H1 (cell line): ENCODE measurements at regions not wholly inside any gene's neighbourhood (a gene's known extent, or its start where the extent isn't known, plus 50 kb on each side); places are given as distances from the start of the nearest gene placed in this dataset.

Experiments
- CTCF ChIA-PET: fragments of 300-600 bp; sonication (Branson Sonifier 250); formaldehyde crosslinking; loops from one replicate; lab custom pipeline; 2021; ENCODE audit not compliant: partially characterized antibody; lab: Charles Lee
- POLR2A ChIA-PET: fragments of 300-600 bp; sonication (Branson Sonifier 250); formaldehyde crosslinking; loops from one replicate; lab custom pipeline; 2021; ENCODE audit warnings: inconsistent platforms; ENCODE audit not compliant: partially characterized antibody; lab: Charles Lee
- DNase-seq, 2 experiments: peaks; one replicate each; pipeline versions ENCODE4 v3.0.0 to v3.0.0-alpha.2; 2010 to 2022; ENCODE audit warnings: low spot score in 2 of 2, low read depth in 1 of 2, mixed read lengths in 1 of 2
- FAIRE-seq: peaks from 2 replicates; lab custom pipeline; 2011; peaks lifted over from hg19 to GRCh38; lab: Jason Lieb, UNC
- H2AFZ ChIP-seq: 2 replicates; pipeline ENCODE4 v1.8.1; 2012; ENCODE audit warnings: low read length, inconsistent platforms
- H2AK5ac ChIP-seq: 2 replicates; pipeline ENCODE4 v1.6.1; 2013; ENCODE audit warnings: low read depth, low read length
- H2BK120ac ChIP-seq: replicated peaks from 2 replicates; pipeline ENCODE3; 2013; ENCODE audit warnings: low read depth, low read length, inconsistent platforms
- H2BK12ac ChIP-seq: 2 replicates; pipeline ENCODE4 v1.6.1; 2013; ENCODE audit warnings: low read depth, low read length
- H2BK15ac ChIP-seq: 2 replicates; pipeline ENCODE4 v1.6.1; 2013; ENCODE audit warnings: low read length
- H2BK20ac ChIP-seq: 2 replicates; pipeline ENCODE4 v1.6.1; 2013; ENCODE audit warnings: low read length
- H2BK5ac ChIP-seq: 2 replicates; pipeline ENCODE4 v1.6.1; 2013; ENCODE audit warnings: low read depth, low read length
- H3K14ac ChIP-seq: 2 replicates; pipeline ENCODE4 v1.6.1; 2013; ENCODE audit warnings: inconsistent platforms; ENCODE audit not compliant: insufficient read length
- H3K18ac ChIP-seq: 2 replicates; pipeline ENCODE4 v1.6.1; 2013; ENCODE audit warnings: low read length; ENCODE audit errors: extremely low read depth
- H3K23ac ChIP-seq: 2 replicates; pipeline ENCODE4 v1.6.1; 2013; ENCODE audit warnings: inconsistent platforms; ENCODE audit not compliant: insufficient read length
- H3K23me2 ChIP-seq: 2 replicates; pipeline ENCODE4 v1.6.1; 2013; ENCODE audit warnings: low read depth, low read length
- H3K27ac ChIP-seq: 2 replicates; pipeline ENCODE4 v1.6.1; 2011; ENCODE audit warnings: low read depth, low read length, inconsistent platforms
- H3K27me3 ChIP-seq, 4 experiments: replicated peaks in 1 of 4; 1 replicate in 1 of 4; 2 replicates in 3 of 4; pipeline versions ENCODE4 v1.6.1 to v1.8.1; 2011 to 2013; ENCODE audit warnings: low read length in 3 of 4, mild to moderate bottlenecking in 3 of 4, inconsistent platforms in 2 of 4, mixed read lengths in 2 of 4, moderate library complexity in 1 of 4; ENCODE audit not compliant: control insufficient read depth in 3 of 4, insufficient read depth in 3 of 4; ENCODE audit errors: extremely low read depth in 1 of 4
- H3K36me3 ChIP-seq, 4 experiments: 2 replicates each; pipeline versions ENCODE4 v1.6.1 to v1.8.1; 2011 to 2013; ENCODE audit warnings: mild to moderate bottlenecking in 4 of 4, low read length in 3 of 4, moderate library complexity in 2 of 4, control low read depth in 1 of 4, inconsistent platforms in 1 of 4; ENCODE audit not compliant: insufficient read depth in 4 of 4, control insufficient read depth in 2 of 4
- H3K4ac ChIP-seq: replicated peaks from 2 replicates; pipeline ENCODE3; 2013; ENCODE audit warnings: low read length, low read depth, mixed read lengths, inconsistent platforms; ENCODE audit not compliant: insufficient read length
- H3K4me1 ChIP-seq, 4 experiments: replicated peaks in 1 of 4; 1 replicate in 1 of 4; 2 replicates in 3 of 4; pipeline versions ENCODE4 v1.6.1 to v1.8.1; 2011 to 2013; ENCODE audit warnings: low read length in 3 of 4, inconsistent platforms in 2 of 4, mixed read lengths in 1 of 4; ENCODE audit not compliant: insufficient read depth in 4 of 4, control insufficient read depth in 3 of 4
- H3K4me2 ChIP-seq, 2 experiments: 2 replicates each; pipeline versions ENCODE4 v1.6.1 to v1.8.1; 2011 to 2013; ENCODE audit warnings: low read depth in 2 of 2, low read length in 2 of 2, control low read depth in 1 of 2, inconsistent platforms in 1 of 2, mild to moderate bottlenecking in 1 of 2; ENCODE audit not compliant: insufficient read depth in 1 of 2
- H3K4me3 ChIP-seq, 4 experiments: fragments of 200-600, 300-600 bp in 1 of 4; sonication (generic), shearing (Covaris generic), sonication (Bioruptor Twin) in 1 of 4; 2 replicates each; pipeline versions ENCODE4 v1.5.1 to v1.8.1; 2011 to 2016; ENCODE audit warnings: low read length in 4 of 4, low read depth in 3 of 4, control low read depth in 2 of 4, inconsistent platforms in 2 of 4, mild to moderate bottlenecking in 2 of 4, mixed read lengths in 1 of 4, moderate library complexity in 1 of 4; ENCODE audit not compliant: insufficient read depth in 2 of 4; ENCODE audit errors: extremely low read depth in 1 of 4
- H3K56ac ChIP-seq: replicated peaks from 2 replicates; pipeline ENCODE3; 2013; ENCODE audit warnings: low read depth, mild to moderate bottlenecking, mixed read lengths, low read length, inconsistent platforms; ENCODE audit not compliant: insufficient read length
- H3K79me1 ChIP-seq: 2 replicates; pipeline ENCODE4 v1.6.1; 2013; ENCODE audit warnings: low read depth, low read length, control low read depth
- H3K79me2 ChIP-seq, 2 experiments: 2 replicates each; pipeline versions ENCODE4 v1.6.1 to v1.8.1; 2012 to 2013; ENCODE audit warnings: low read length in 2 of 2, mild to moderate bottlenecking in 2 of 2, inconsistent platforms in 1 of 2; ENCODE audit not compliant: insufficient read depth in 2 of 2, control insufficient read depth in 1 of 2
- H3K9ac ChIP-seq, 4 experiments: replicated peaks in 1 of 4; 1 replicate in 1 of 4; 2 replicates in 3 of 4; pipeline versions ENCODE4 v1.6.1 to v1.8.1; 2011 to 2013; ENCODE audit warnings: low read depth in 3 of 4, low read length in 3 of 4, control low read depth in 2 of 4, mild to moderate bottlenecking in 2 of 4, moderate library complexity in 2 of 4, inconsistent platforms in 1 of 4; ENCODE audit errors: extremely low read depth in 1 of 4
- H3K9me3 ChIP-seq, 2 experiments: 2 replicates each; pipeline versions ENCODE4 v1.6.1 to v1.8.1; 2012 to 2013; ENCODE audit warnings: mild to moderate bottlenecking in 2 of 2, moderate library complexity in 2 of 2, control low read depth in 1 of 2, inconsistent platforms in 1 of 2, low read depth in 1 of 2, low read length in 1 of 2, mixed read lengths in 1 of 2; ENCODE audit not compliant: insufficient read depth in 2 of 2
- H4K20me1 ChIP-seq, 2 experiments: replicated peaks in 1 of 2; 2 replicates each; pipeline versions ENCODE3 to v1.8.1; 2011 to 2013; ENCODE audit warnings: inconsistent platforms in 2 of 2, low read length in 2 of 2, mild to moderate bottlenecking in 1 of 2; ENCODE audit not compliant: insufficient read depth in 2 of 2, control insufficient read depth in 1 of 2
- H4K5ac ChIP-seq: 2 replicates; pipeline ENCODE4 v1.6.1; 2013; ENCODE audit warnings: low read length, low read depth, mixed read lengths, inconsistent platforms; ENCODE audit not compliant: insufficient read length
- H4K8ac ChIP-seq: 2 replicates; pipeline ENCODE4 v1.8.0; 2013; ENCODE audit warnings: mild to moderate bottlenecking, moderate library complexity, low read length, inconsistent platforms; ENCODE audit not compliant: insufficient read depth; ENCODE audit errors: extremely low read depth
- H4K91ac ChIP-seq: replicated peaks from 2 replicates; pipeline ENCODE3; 2013; ENCODE audit warnings: low read length, mixed read lengths, inconsistent platforms; ENCODE audit not compliant: insufficient read length
- GABPA ChIP-seq: IDR thresholded peaks from 2 replicates; pipeline ENCODE4 v1.6.1; 2011; ENCODE audit warnings: mild to moderate bottlenecking, low read length, moderate library complexity, borderline replicate concordance; ENCODE audit not compliant: insufficient read depth
- JUN ChIP-seq: IDR thresholded peaks from 2 replicates; pipeline ENCODE4 v1.6.1; 2011; ENCODE audit warnings: low read depth, mild to moderate bottlenecking, improper control_type of control experiment, low read length
- RXRA ChIP-seq: IDR thresholded peaks from 2 replicates; pipeline ENCODE4 v1.6.1; 2011; ENCODE audit warnings: low read depth, mild to moderate bottlenecking, low read length, moderate library complexity; ENCODE audit not compliant: insufficient read depth
- SIX5 ChIP-seq: IDR thresholded peaks from 2 replicates; pipeline ENCODE4 v1.6.1; 2011; ENCODE audit warnings: mild to moderate bottlenecking, low read depth, low read length
- TEAD4 ChIP-seq: IDR thresholded peaks from 2 replicates; pipeline ENCODE4 v1.6.1; 2012; ENCODE audit warnings: low read depth, low read length, inconsistent platforms, mixed read lengths
- WGBS, 2 experiments: shearing (Covaris generic) in 1 of 2; methylation state at CpG; one replicate each; pipeline versions ENCODE4 v1.1.6 to v1.1.7; 2013 to 2015; ENCODE audit warnings: low lambda C conversion rate in 2 of 2, mixed read lengths in 2 of 2, inconsistent platforms in 1 of 2, low coverage in 1 of 2, missing lambda C conversion rate in 1 of 2; ENCODE audit not compliant: insufficient replicate concordance in 2 of 2, insufficient coverage in 1 of 2, insufficient read length in 1 of 2; ENCODE audit errors: extremely low coverage in 1 of 2, missing lambda C conversion rate in 1 of 2; 5-methylcytosine and 5-hydroxymethylcytosine counted together
- TF ChIP-seq, protein P1 (sequence below), 3 experiments: IDR thresholded peaks; 1 replicate in 2 of 3; 2 replicates in 1 of 3; pipeline versions ENCODE4 v1.5.1 to v1.6.1; 2011; ENCODE audit warnings: low read length in 3 of 3, mild to moderate bottlenecking in 3 of 3, inconsistent platforms in 2 of 3, low read depth in 1 of 3, moderate library complexity in 1 of 3; ENCODE audit not compliant: insufficient read depth in 1 of 3; ENCODE audit errors: control extremely low read depth in 1 of 3

DNA sequence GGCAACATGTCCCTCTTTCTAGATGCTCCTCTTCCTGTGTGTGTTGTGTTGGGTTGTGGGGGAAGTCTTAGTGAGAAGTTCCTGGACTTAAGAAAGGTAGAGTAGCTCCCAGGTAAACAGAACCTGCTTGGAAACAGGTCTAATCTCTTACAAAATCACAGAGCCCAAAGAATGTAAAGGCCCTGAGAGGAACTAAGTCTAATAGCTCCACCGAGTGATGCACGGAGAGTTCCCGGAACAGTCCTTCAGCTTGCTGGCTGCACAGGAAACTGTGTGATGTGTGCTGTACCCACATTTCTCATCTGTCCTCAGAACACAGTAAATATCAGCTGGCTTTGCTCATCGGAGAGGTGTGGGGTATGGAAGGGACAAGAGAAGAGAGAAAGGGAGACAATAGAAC is 182.6 kb upstream of the LYZL1 start:
- ChIA-PET CTCF (interaction anchor here (1.0 to 8.2 kb wide), 5 partner anchors 9 to 103 kb away, joined by 3 to 47 read pairs (median 4); no protein-coding TSS in a partner anchor), POLR2A (no interaction called here)
- H3K56ac ChIP-seq = no peak overlapping the region
- no peak overlapping the region for H2BK15ac ChIP-seq
- H4K8ac ChIP-seq = no peak overlapping the region
- no peak overlapping the region for H2AFZ ChIP-seq
- H3K4me3 ChIP-seq = no peak overlapping the region
- no peak overlapping the region for H4K91ac ChIP-seq
- H3K9ac ChIP-seq = no peak overlapping the region
- H3K4me1 ChIP-seq = no peaks in the 10 kb centered on the region
- no peaks in the 10 kb centered on the region for H3K79me1 ChIP-seq
- DNase-seq = no peak
- no peak overlapping the region for H3K18ac ChIP-seq
- H4K20me1 ChIP-seq = no peaks in the 10 kb centered on the region
- no peaks in the 10 kb centered on the region for H3K9me3 ChIP-seq
- no peak overlapping the region for H2BK12ac ChIP-seq
- no peak for TF ChIP-seq GABPA
- no peak for TF ChIP-seq RXRA
- TF ChIP-seq, protein P1, sequence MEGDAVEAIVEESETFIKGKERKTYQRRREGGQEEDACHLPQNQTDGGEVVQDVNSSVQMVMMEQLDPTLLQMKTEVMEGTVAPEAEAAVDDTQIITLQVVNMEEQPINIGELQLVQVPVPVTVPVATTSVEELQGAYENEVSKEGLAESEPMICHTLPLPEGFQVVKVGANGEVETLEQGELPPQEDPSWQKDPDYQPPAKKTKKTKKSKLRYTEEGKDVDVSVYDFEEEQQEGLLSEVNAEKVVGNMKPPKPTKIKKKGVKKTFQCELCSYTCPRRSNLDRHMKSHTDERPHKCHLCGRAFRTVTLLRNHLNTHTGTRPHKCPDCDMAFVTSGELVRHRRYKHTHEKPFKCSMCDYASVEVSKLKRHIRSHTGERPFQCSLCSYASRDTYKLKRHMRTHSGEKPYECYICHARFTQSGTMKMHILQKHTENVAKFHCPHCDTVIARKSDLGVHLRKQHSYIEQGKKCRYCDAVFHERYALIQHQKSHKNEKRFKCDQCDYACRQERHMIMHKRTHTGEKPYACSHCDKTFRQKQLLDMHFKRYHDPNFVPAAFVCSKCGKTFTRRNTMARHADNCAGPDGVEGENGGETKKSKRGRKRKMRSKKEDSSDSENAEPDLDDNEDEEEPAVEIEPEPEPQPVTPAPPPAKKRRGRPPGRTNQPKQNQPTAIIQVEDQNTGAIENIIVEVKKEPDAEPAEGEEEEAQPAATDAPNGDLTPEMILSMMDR (IDR thresholded peaks at IDR 0.05; ENCODE audit: control extremely low read depth in 1 of 3, insufficient read depth in 1 of 3, low read depth in 1 of 3, low read length in 3 of 3) = no peak
- TF ChIP-seq TEAD4 = no peak
- TF ChIP-seq SIX5 = no peak
- TF ChIP-seq JUN = no peak
- TF ChIP-seq, all 59 proteins: peak for 0
- H3K23ac ChIP-seq = no peak overlapping the region
- no peak overlapping the region for H2BK120ac ChIP-seq
- no peak overlapping the region for H3K27ac ChIP-seq
- no peak for FAIRE-seq
- no peak overlapping the region for H3K4ac ChIP-seq
- no peak overlapping the region for H3K14ac ChIP-seq
- H3K36me3 ChIP-seq = no peaks in the 10 kb centered on the region
- H2BK20ac ChIP-seq = no peak overlapping the region
- H2BK5ac ChIP-seq = no peak overlapping the region
- H3K23me2 ChIP-seq = no peaks in the 10 kb centered on the region
- H4K5ac ChIP-seq = no peak overlapping the region
- no peak overlapping the region for H3K4me2 ChIP-seq
- H2AK5ac ChIP-seq = no peak overlapping the region
- WGBS, 2 experiments = 91% methylated on average over 4 of the region's 4 CpGs; no CpG with 5 or more reads in 1 of the 2 experiments
- H3K79me2 ChIP-seq = no peaks in the 10 kb centered on the region
- H3K27me3 ChIP-seq = no peaks in the 10 kb centered on the region
